Sigmoid colon (tissue), 4 donors: ENCODE measurements at regions not wholly inside any gene's neighbourhood (a gene's known extent, or its start where the extent isn't known, plus 50 kb on each side); places are given as distances from the start of the nearest gene placed in this dataset.

Experiments
- CTCF ChIP-seq, 4 experiments: fragments of 450-650 bp in 3 of 4; fragments of 200-600 bp in 1 of 4; IDR thresholded peaks; one replicate each; pipeline ENCODE4 v1.5.1; 2016 to 2019; ENCODE audit warnings: antibody characterized with exemption in 4 of 4, mild to moderate bottlenecking in 3 of 4, moderate library complexity in 2 of 4
- EP300 ChIP-seq, 4 donors: sonication (generic); formaldehyde crosslinking; IDR thresholded peaks; one replicate each; pipeline ENCODE4 v1.6.1; 2017; ENCODE audit warnings: antibody characterized with exemption in 4 of 4

GRCh38 chr14:106021832-106022231, 495.4 kb downstream of the TMEM121 start:
- TF ChIP-seq EP300 (IDR thresholded peaks at IDR 0.05) (no peak), CTCF (IDR thresholded peaks at IDR 0.05) (no peak)
